Pons (tissue), 1 donor: ENCODE measurements at regions not wholly inside any gene's neighbourhood (a gene's known extent, or its start where the extent isn't known, plus 50 kb on each side); places are given as distances from the start of the nearest gene placed in this dataset.

ENCODE experiments used
- DNase-seq: peaks from one replicate; pipeline ENCODE4 v3.0.0-alpha.2; 2016; ENCODE audit warnings: low spot score

- peak; percentile 76 for DNase-seq
Measured at GRCh38 chr1:213374369-213374768, 323.3 kb downstream of the RPS6KC1 start.

GRCh38 chr1:213375002-213375401, 324.0 kb downstream of the RPS6KC1 start:
- DNase-seq = no peak

- no peak for DNase-seq
Measured at GRCh38 chr1:213376862-213377372, 325.9 kb downstream of the RPS6KC1 start.

- DNase-seq = no peak
Measured at GRCh38 chr1:213380865-213381264, 329.8 kb downstream of the RPS6KC1 start.

- DNase-seq = no peak
Measured at GRCh38 chr1:213381572-213382084, 330.6 kb downstream of the RPS6KC1 start.

GRCh38 chr1:213383465-213383864, 332.4 kb downstream of the RPS6KC1 start:
- DNase-seq = no peak

- no peak for DNase-seq
Measured at GRCh38 chr1:213385201-213385600, 334.2 kb downstream of the RPS6KC1 start.

GRCh38 chr1:213385806-213386324, 334.8 kb downstream of the RPS6KC1 start:
- no peak for DNase-seq

- DNase-seq = no peak
Measured at GRCh38 chr1:213387380-213388015, 336.5 kb downstream of the RPS6KC1 start.

GRCh38 chr1:213388199-213388598, 337.2 kb downstream of the RPS6KC1 start:
- no peak for DNase-seq

GRCh38 chr1:213389061-213389581, 338.1 kb downstream of the RPS6KC1 start:
- DNase-seq = peak; percentile 67

- no peak for DNase-seq
Measured at GRCh38 chr1:213391445-213391844, 340.4 kb downstream of the RPS6KC1 start.

GRCh38 chr1:213393860-213394259, 342.8 kb downstream of the RPS6KC1 start:
- DNase-seq = no peak

GRCh38 chr1:213394837-213395236, 343.8 kb downstream of the RPS6KC1 start:
- DNase-seq = no peak

- DNase-seq = peak; percentile 21
Measured at GRCh38 chr1:213397638-213398037, 346.6 kb downstream of the RPS6KC1 start.

- DNase-seq = no peak
Measured at GRCh38 chr1:213399695-213400094, 348.7 kb downstream of the RPS6KC1 start.

- no peak for DNase-seq
Measured at GRCh38 chr1:213409208-213409631, 358.2 kb downstream of the RPS6KC1 start.

GRCh38 chr1:213409971-213410370, 358.9 kb downstream of the RPS6KC1 start:
- no peak for DNase-seq

- no peak for DNase-seq
Measured at GRCh38 chr1:213414346-213414745, 363.3 kb downstream of the RPS6KC1 start.

GRCh38 chr1:213414911-213415310, 363.9 kb downstream of the RPS6KC1 start:
- DNase-seq = no peak

- DNase-seq = no peak
Measured at GRCh38 chr1:213415691-213416380, 364.8 kb downstream of the RPS6KC1 start.

GRCh38 chr1:213416461-213417224, 365.6 kb downstream of the RPS6KC1 start:
- DNase-seq = no peak
